IMR-90 (cell line): ENCODE measurements at regions not wholly inside any gene's neighbourhood (a gene's known extent, or its start where the extent isn't known, plus 50 kb on each side); places are given as distances from the start of the nearest gene placed in this dataset.

Experiments
- ATAC-seq: fragments of 200-7000 bp; cut with Tn5 transposase; 2 replicates; pipeline ENCODE4 v1.9.1; 2020; ENCODE audit warnings: low read depth, mild to moderate bottlenecking, moderate library complexity
- BruUV-seq: library from RNA; stranded (reverse); fragments of 400-500 nt; replicated peaks from 2 replicates; lab custom pipeline; 2021; lab: Mats Ljungman, UMichigan
- CTCF ChIA-PET: fragments of 300-600 bp; formaldehyde crosslinking; extraction: SDS; loops from one replicate; lab custom pipeline; 2021; ENCODE audit warnings: antibody characterized with exemption; lab: Yijun Ruan, JAX
- POLR2A ChIA-PET: fragments of 300-600 bp; sonication (Branson Sonifier 250); formaldehyde crosslinking; loops from one replicate; lab custom pipeline; 2022; ENCODE audit warnings: antibody characterized with exemption; ENCODE audit not compliant: unreplicated experiment; lab: Charles Lee
- DNase-seq: peaks from one replicate; pipeline ENCODE4 v3.0.0; 2013
- H2AFZ ChIP-seq: replicated peaks from 2 replicates; pipeline ENCODE3; 2013; ENCODE audit warnings: low read length, mild to moderate bottlenecking; ENCODE audit not compliant: poor library complexity
- H2AK5ac ChIP-seq: 2 replicates; pipeline ENCODE4 v1.6.1; 2013; ENCODE audit warnings: low read depth, low read length, inconsistent platforms
- H2AK9ac ChIP-seq: replicated peaks from 2 replicates; pipeline ENCODE3; 2013; ENCODE audit warnings: mild to moderate bottlenecking, low read depth, low read length, moderate library complexity; ENCODE audit not compliant: poor library complexity
- H2BK120ac ChIP-seq: 2 replicates; pipeline ENCODE4 v1.6.1; 2013; ENCODE audit warnings: low read depth, low read length, inconsistent platforms
- H2BK15ac ChIP-seq: 3 replicates; pipeline ENCODE4 v1.6.1; 2013; ENCODE audit warnings: low read depth, low read length, inconsistent platforms
- H2BK20ac ChIP-seq: 2 replicates; pipeline ENCODE4 v1.6.1; 2013; ENCODE audit warnings: low read depth, mild to moderate bottlenecking, inconsistent platforms, low read length, moderate library complexity
- H2BK5ac ChIP-seq: 2 replicates; pipeline ENCODE4 v1.6.1; 2013; ENCODE audit warnings: mild to moderate bottlenecking, low read depth, low read length, inconsistent platforms; ENCODE audit not compliant: poor library complexity, severe bottlenecking
- H3K14ac ChIP-seq: replicated peaks from 2 replicates; pipeline ENCODE4 v1.6.1; 2013; ENCODE audit warnings: low read depth, low read length, inconsistent platforms
- H3K18ac ChIP-seq: 2 replicates; pipeline ENCODE4 v1.6.1; 2013; ENCODE audit warnings: low read depth, low read length, control low read depth
- H3K23ac ChIP-seq: 2 replicates; pipeline ENCODE4 v1.6.1; 2013; ENCODE audit warnings: low read depth, low read length, inconsistent platforms
- H3K27ac ChIP-seq: 2 replicates; pipeline ENCODE4 v1.5.1; 2013; ENCODE audit warnings: mild to moderate bottlenecking, control low read depth, low read length; ENCODE audit not compliant: insufficient read depth
- H3K27me3 ChIP-seq: 2 replicates; pipeline ENCODE4 v1.6.1; 2013; ENCODE audit warnings: low read length; ENCODE audit not compliant: control insufficient read depth, insufficient read depth
- H3K36me3 ChIP-seq: 2 replicates; pipeline ENCODE4 v1.6.1; 2013; ENCODE audit warnings: low read length, mixed read lengths; ENCODE audit not compliant: control insufficient read depth, insufficient read depth
- H3K4ac ChIP-seq: 2 replicates; pipeline ENCODE4 v1.6.1; 2013; ENCODE audit warnings: low read depth, low read length, inconsistent platforms
- H3K4me1 ChIP-seq: 2 replicates; pipeline ENCODE4 v1.6.1; 2013; ENCODE audit warnings: low read length, mixed read lengths; ENCODE audit not compliant: control insufficient read depth, insufficient read depth
- H3K4me2 ChIP-seq: 2 replicates; pipeline ENCODE4 v1.6.1; 2013; ENCODE audit warnings: low read depth, mild to moderate bottlenecking, control low read depth, low read length, moderate library complexity
- H3K4me3 ChIP-seq: 2 replicates; pipeline ENCODE4 v1.5.1; 2013; ENCODE audit warnings: low read depth, mild to moderate bottlenecking, control low read depth, low read length, moderate library complexity; ENCODE audit not compliant: insufficient read depth
- H3K56ac ChIP-seq: 2 replicates; pipeline ENCODE4 v1.6.1; 2013; ENCODE audit warnings: low read length, inconsistent platforms; ENCODE audit not compliant: insufficient read depth; ENCODE audit errors: extremely low read depth
- H3K79me1 ChIP-seq, 2 experiments: 2 replicates each; pipeline ENCODE4 v1.6.1; 2013; ENCODE audit warnings: low read length in 2 of 2, inconsistent platforms in 1 of 2, low read depth in 1 of 2
- H3K9ac ChIP-seq: 2 replicates; pipeline ENCODE4 v1.6.1; 2013; ENCODE audit warnings: low read depth, low read length, control low read depth
- H3K9me1 ChIP-seq: 2 replicates; pipeline ENCODE4 v1.6.1; 2013; ENCODE audit warnings: low read length, inconsistent platforms; ENCODE audit not compliant: insufficient read depth
- H3K9me3 ChIP-seq: 2 replicates; pipeline ENCODE4 v1.6.1; 2013; ENCODE audit warnings: low read length; ENCODE audit not compliant: control insufficient read depth, insufficient read depth
- H4K20me1 ChIP-seq: 2 replicates; pipeline ENCODE4 v1.6.1; 2013; ENCODE audit warnings: low read length, inconsistent platforms; ENCODE audit not compliant: insufficient read depth
- H4K5ac ChIP-seq: 2 replicates; pipeline ENCODE4 v1.6.1; 2013; ENCODE audit warnings: mild to moderate bottlenecking, low read depth, low read length, control low read depth
- H4K8ac ChIP-seq, 2 experiments: 2 replicates each; pipeline ENCODE4 v1.6.1; 2013; ENCODE audit warnings: low read depth in 2 of 2, low read length in 2 of 2, control low read depth in 1 of 2, inconsistent platforms in 1 of 2
- H4K91ac ChIP-seq: 2 replicates; pipeline ENCODE4 v1.6.1; 2013; ENCODE audit warnings: low read depth, low read length, inconsistent platforms; ENCODE audit not compliant: insufficient read depth
- BHLHE40 ChIP-seq: fragments of 150-350 bp; IDR thresholded peaks from 2 replicates; pipeline ENCODE4 v1.6.1; 2016; ENCODE audit warnings: mild to moderate bottlenecking, low read depth, low read length
- CHD1 ChIP-seq: IDR thresholded peaks from 2 replicates; pipeline ENCODE4 v1.6.1; 2012; ENCODE audit warnings: low read depth, low read length, improper control_type of control experiment
- CTCF ChIP-seq: conservative IDR thresholded peaks from 2 replicates; pipeline ENCODE4 v1.5.1; 2012; ENCODE audit warnings: mild to moderate bottlenecking, low read depth, low read length, improper control_type of control experiment
- FOS ChIP-seq: fragments of 150-350 bp; IDR thresholded peaks from 2 replicates; pipeline ENCODE4 v1.6.1; 2016; ENCODE audit warnings: low read depth, low read length
- MAZ ChIP-seq: IDR thresholded peaks from 2 replicates; pipeline ENCODE4 v1.6.1; 2012; ENCODE audit warnings: low read depth, mild to moderate bottlenecking, low read length, improper control_type of control experiment, moderate library complexity, borderline replicate concordance
- POLR2A ChIP-seq: IDR thresholded peaks from 2 replicates; pipeline ENCODE4 v1.6.1; 2012; ENCODE audit warnings: mild to moderate bottlenecking, low read depth, low read length
- RCOR1 ChIP-seq: IDR thresholded peaks from 2 replicates; pipeline ENCODE4 v1.6.1; 2012; ENCODE audit warnings: mild to moderate bottlenecking, low read length, improper control_type of control experiment; ENCODE audit not compliant: insufficient replicate concordance
- RFX5 ChIP-seq: IDR thresholded peaks from 2 replicates; pipeline ENCODE4 v1.8.0; 2012; ENCODE audit warnings: low read depth, mild to moderate bottlenecking, low read length, moderate library complexity
- SMC3 ChIP-seq: fragments of 150-350 bp; IDR thresholded peaks from 2 replicates; pipeline ENCODE4 v1.6.1; 2016; ENCODE audit warnings: low read depth, mild to moderate bottlenecking, antibody characterized with exemption, low read length, moderate library complexity
- USF2 ChIP-seq: fragments of 150-350 bp; IDR thresholded peaks from 2 replicates; pipeline ENCODE4 v1.6.1; 2017; ENCODE audit warnings: mild to moderate bottlenecking, antibody characterized with exemption, low read length, low read depth
- whole genome bisulfite sequencing, 2 experiments: methylation state at CpG; one replicate each; pipeline versions ENCODE4 v1.1.5 to v1.1.7; 2013; ENCODE audit warnings: missing lambda C conversion rate in 2 of 2; ENCODE audit not compliant: insufficient read length in 1 of 2; ENCODE audit errors: extremely low coverage in 2 of 2; 5-methylcytosine and 5-hydroxymethylcytosine counted together
- dilution Hi-C: fragments of 300-500 bp; cut with HindIII; formaldehyde crosslinking; loops from one replicate; pipeline ENCODE4 v1.14.3; 2018; ENCODE audit warnings: low sequenced_read_pairs; ENCODE audit not compliant: unreplicated experiment
- in situ Hi-C: fragments of 300-500 bp; cut with MboI; formaldehyde crosslinking; loops from 3 replicates; pipeline ENCODE4 v1.14.3; 2019; ENCODE audit warnings: low sequenced_read_pairs, inconsistent platforms, mixed read lengths
- intact Hi-C: fragments of 100-400 bp; cut with micrococcal nuclease; formaldehyde crosslinking; loops from 2 replicates; pipeline ENCODE4 v1.10.0; 2022

GRCh38 chr7:17195576-17195975 is 102.9 kb upstream of the AHR start:
- no peak overlapping the region for H2BK20ac ChIP-seq
- intact Hi-C loops (no loop called here), dilution Hi-C loops (no loop called here), in situ Hi-C loops (no loop called here)
- no peak overlapping the region for H3K4me3 ChIP-seq
- WGBS, 2 experiments, result no CpG with 5 or more reads among the region's 2 CpGs
- H2AFZ ChIP-seq, result no peak overlapping the region
- H2BK5ac ChIP-seq, result no peak overlapping the region
- H3K9me1 ChIP-seq, result no peaks in the 10 kb centered on the region
- H3K36me3 ChIP-seq, result no peaks in the 10 kb centered on the region
- H3K56ac ChIP-seq, result no peak overlapping the region
- H3K79me1 ChIP-seq, result no peaks in the 10 kb centered on the region
- no peaks in the 10 kb centered on the region for H3K27me3 ChIP-seq
- no peaks in the 10 kb centered on the region for H3K4me1 ChIP-seq
- TF ChIP-seq RFX5, result no peak
- no peak for TF ChIP-seq CTCF
- no peak for TF ChIP-seq RCOR1
- no peak for TF ChIP-seq FOS
- TF ChIP-seq POLR2A, result no peak
- TF ChIP-seq SMC3, result no peak
- no peak for TF ChIP-seq USF2
- no peak for TF ChIP-seq CHD1
- no peak for TF ChIP-seq MAZ
- TF ChIP-seq BHLHE40, result no peak
- H4K20me1 ChIP-seq, result no peaks in the 10 kb centered on the region
- no peaks in the 10 kb centered on the region for H3K9me3 ChIP-seq
- no peak overlapping the region for H2BK120ac ChIP-seq
- H3K23ac ChIP-seq, result no peak overlapping the region
- no peak for DNase-seq
- no peak overlapping the region for H3K18ac ChIP-seq
- no peak overlapping the region for H2AK5ac ChIP-seq
- CTCF ChIA-PET, result no interaction called here
- no peak for ATAC-seq
- H4K5ac ChIP-seq, result no peak overlapping the region
- H2AK9ac ChIP-seq, result no peak overlapping the region
- H3K9ac ChIP-seq, result no peak overlapping the region
- no peak overlapping the region for H4K8ac ChIP-seq
- no peak overlapping the region for H3K4me2 ChIP-seq
- H3K4ac ChIP-seq, result no peak overlapping the region
- no peak overlapping the region for H2BK15ac ChIP-seq
- no peak overlapping the region for H3K14ac ChIP-seq
- H4K91ac ChIP-seq, result no peak overlapping the region
- no TSS peak for BruUV-seq
- no peak overlapping the region for H3K27ac ChIP-seq
- POLR2A ChIA-PET, result no interaction called here
